H9 (cell line): ENCODE measurements at regions not wholly inside any gene's neighbourhood (a gene's known extent, or its start where the extent isn't known, plus 50 kb on each side); places are given as distances from the start of the nearest gene placed in this dataset.

Experiments
- DNase-seq: peaks from one replicate; pipeline ENCODE4 v3.0.0-alpha.2; 2017
- H2AFZ ChIP-seq: one replicate; pipeline ENCODE4 v1.6.1; 2013; ENCODE audit warnings: mild to moderate bottlenecking, low read length, control low read depth, moderate library complexity
- H2AK5ac ChIP-seq: 2 replicates; pipeline ENCODE4 v1.6.1; 2013; ENCODE audit warnings: low read length, control low read depth, mixed read lengths; ENCODE audit not compliant: insufficient read length
- H2BK120ac ChIP-seq: one replicate; pipeline ENCODE4 v1.6.1; 2013; ENCODE audit warnings: low read depth, mild to moderate bottlenecking, low read length, control low read depth, inconsistent platforms; ENCODE audit not compliant: poor library complexity, severe bottlenecking
- H2BK12ac ChIP-seq: 2 replicates; pipeline ENCODE4 v1.6.1; 2013; ENCODE audit warnings: low read length, control low read depth, mixed read lengths, low read depth; ENCODE audit not compliant: insufficient read length
- H2BK15ac ChIP-seq: 2 replicates; pipeline ENCODE4 v1.6.1; 2013; ENCODE audit warnings: low read depth, low read length, control low read depth
- H2BK20ac ChIP-seq: one replicate; pipeline ENCODE4 v1.6.1; 2013; ENCODE audit warnings: low read depth, mild to moderate bottlenecking, low read length, control low read depth, inconsistent platforms; ENCODE audit not compliant: poor library complexity, severe bottlenecking
- H2BK5ac ChIP-seq: 2 replicates; pipeline ENCODE4 v1.6.1; 2013; ENCODE audit warnings: low read length, control low read depth, mixed read lengths; ENCODE audit not compliant: insufficient read length
- H3K14ac ChIP-seq: 2 replicates; pipeline ENCODE4 v1.6.1; 2013; ENCODE audit warnings: low read length, control low read depth; ENCODE audit not compliant: insufficient read depth
- H3K18ac ChIP-seq: 2 replicates; pipeline ENCODE4 v1.6.1; 2013; ENCODE audit warnings: low read depth, mild to moderate bottlenecking, mixed read lengths, low read length, control low read depth; ENCODE audit not compliant: insufficient read length
- H3K23ac ChIP-seq: 2 replicates; pipeline ENCODE4 v1.6.1; 2013; ENCODE audit warnings: low read length, control low read depth, mixed read lengths, low read depth; ENCODE audit not compliant: insufficient read length
- H3K23me2 ChIP-seq: 2 replicates; pipeline ENCODE4 v1.6.1; 2013; ENCODE audit warnings: low read depth, mild to moderate bottlenecking, mixed read lengths, low read length, control low read depth; ENCODE audit not compliant: insufficient read length, poor library complexity, severe bottlenecking
- H3K27ac ChIP-seq: 2 replicates; pipeline ENCODE4 v1.5.1; 2013; ENCODE audit warnings: low read length, control low read depth, mixed read lengths, low read depth; ENCODE audit not compliant: insufficient read length
- H3K27me3 ChIP-seq: 2 replicates; pipeline ENCODE4 v1.6.1; 2013; ENCODE audit warnings: low read length, control low read depth, inconsistent platforms; ENCODE audit not compliant: insufficient read depth
- H3K4ac ChIP-seq: 2 replicates; pipeline ENCODE4 v1.6.1; 2013; ENCODE audit warnings: low read depth, mild to moderate bottlenecking, control low read depth, inconsistent platforms, low read length, moderate library complexity
- H3K4me1 ChIP-seq: 2 replicates; pipeline ENCODE4 v1.6.1; 2013; ENCODE audit warnings: low read length, control low read depth, inconsistent platforms; ENCODE audit not compliant: insufficient read depth
- H3K4me2 ChIP-seq: 2 replicates; pipeline ENCODE4 v1.6.1; 2013; ENCODE audit warnings: low read length, control low read depth, mixed read lengths; ENCODE audit not compliant: insufficient read length, insufficient read depth
- H3K56ac ChIP-seq: 2 replicates; pipeline ENCODE4 v1.6.1; 2013; ENCODE audit warnings: low read depth, mild to moderate bottlenecking, mixed read lengths, low read length, control low read depth; ENCODE audit not compliant: insufficient read length
- H3K79me1 ChIP-seq: 2 replicates; pipeline ENCODE4 v1.6.1; 2013; ENCODE audit warnings: low read depth, mild to moderate bottlenecking, moderate library complexity, low read length, control low read depth, inconsistent platforms; ENCODE audit not compliant: insufficient read depth, poor library complexity, severe bottlenecking
- H3K79me2 ChIP-seq: 2 replicates; pipeline ENCODE4 v1.6.1; 2013; ENCODE audit warnings: low read length, control low read depth, inconsistent platforms; ENCODE audit not compliant: insufficient read depth
- H3K9ac ChIP-seq: 2 replicates; pipeline ENCODE4 v1.6.1; 2013; ENCODE audit warnings: low read length, control low read depth, mixed read lengths; ENCODE audit not compliant: insufficient read length; ENCODE audit errors: extremely low read depth
- H3K9me3 ChIP-seq: one replicate; pipeline ENCODE4 v1.6.1; 2013; ENCODE audit warnings: low read depth, low read length, inconsistent platforms; ENCODE audit not compliant: control insufficient read depth
- H3T11ph ChIP-seq: one replicate; pipeline ENCODE4 v1.6.1; 2013; ENCODE audit warnings: mild to moderate bottlenecking, low read length, control low read depth, inconsistent platforms
- H4K20me1 ChIP-seq: one replicate; pipeline ENCODE4 v1.6.1; 2013; ENCODE audit not compliant: control insufficient read depth, insufficient read length, insufficient read depth
- H4K5ac ChIP-seq: 2 replicates; pipeline ENCODE4 v1.6.1; 2013; ENCODE audit warnings: low read depth, mild to moderate bottlenecking, mixed read lengths, low read length, control low read depth; ENCODE audit not compliant: insufficient read length
- H4K8ac ChIP-seq: replicated peaks from 2 replicates; pipeline ENCODE4 v1.6.1; 2013; ENCODE audit warnings: low read length, control low read depth, mixed read lengths, low read depth; ENCODE audit not compliant: insufficient read length
- H4K91ac ChIP-seq: 2 replicates; pipeline ENCODE4 v1.6.1; 2013; ENCODE audit warnings: low read depth, mild to moderate bottlenecking, moderate library complexity, mixed read lengths, low read length, control low read depth; ENCODE audit not compliant: insufficient read length
- H3K27ac Mint-ChIP-seq, 3 experiments: 2 replicates in 2 of 3; 3 replicates in 1 of 3; pipeline ENCODE4 v1.8.0; 2020 to 2021; ENCODE audit warnings: mixed read lengths in 3 of 3, mild to moderate bottlenecking in 1 of 3, moderate library complexity in 1 of 3
- H3K27me3 Mint-ChIP-seq: 2 replicates; pipeline ENCODE4 v1.8.0; 2021; ENCODE audit warnings: low read depth, mild to moderate bottlenecking, moderate library complexity, mixed read lengths
- H3K36me3 Mint-ChIP-seq, 3 experiments: 2 replicates in 2 of 3; 3 replicates in 1 of 3; pipeline ENCODE4 v1.8.0; 2020 to 2021; ENCODE audit warnings: low read depth in 3 of 3, mixed read lengths in 3 of 3; ENCODE audit not compliant: insufficient read depth in 1 of 3
- H3K4me1 Mint-ChIP-seq, 2 experiments: 2 replicates each; pipeline ENCODE4 v1.8.0; 2020; ENCODE audit warnings: mixed read lengths in 2 of 2
- H3K4me3 Mint-ChIP-seq, 2 experiments: 2 replicates in 1 of 2; 3 replicates in 1 of 2; pipeline ENCODE4 v1.8.0; 2020 to 2021; ENCODE audit warnings: mild to moderate bottlenecking in 2 of 2, mixed read lengths in 2 of 2, moderate library complexity in 1 of 2
- H3K9me3 Mint-ChIP-seq, 2 experiments: 2 replicates in 1 of 2; 3 replicates in 1 of 2; pipeline ENCODE4 v1.8.0; 2020; ENCODE audit warnings: mild to moderate bottlenecking in 2 of 2, mixed read lengths in 2 of 2, moderate library complexity in 1 of 2
- CTCF ChIP-seq: fragments of 200-600 bp; sonication (generic); conservative IDR thresholded peaks from 3 replicates; pipeline ENCODE4 v1.8.0; 2021; ENCODE audit warnings: antibody characterized with exemption, mild to moderate bottlenecking
- WGBS: extraction: QIAGEN DNeasy Blood & Tissue Kit; methylation state at CpG from one replicate; pipeline ENCODE4 v1.1.7; 2013; ENCODE audit warnings: missing lambda C conversion rate, low lambda C conversion rate, mixed read lengths; ENCODE audit not compliant: insufficient read length; ENCODE audit errors: extremely low coverage; 5-methylcytosine and 5-hydroxymethylcytosine counted together

GRCh38 chr6:28729501-28730402 lies 194.0 kb downstream of the TRIM27 start:
- no peaks in the 10 kb centered on the region for H3K79me2 ChIP-seq
- H2BK12ac ChIP-seq, result no peak overlapping the region
- H3K9ac ChIP-seq, result no peak overlapping the region
- no peak overlapping the region for H3K23ac ChIP-seq
- peaks cover 6% of the 10 kb centered on the region for H3K23me2 ChIP-seq
- no peaks in the 10 kb centered on the region for H3K36me3 Mint-ChIP-seq
- peaks cover 6 to 17% of the 10 kb centered on the region in 2 experiments for H3K4me1 Mint-ChIP-seq
- H3K14ac ChIP-seq, result no peak overlapping the region
- H3K56ac ChIP-seq, result no peak overlapping the region
- H4K91ac ChIP-seq, result no peak overlapping the region
- no peak overlapping the region for H2BK15ac ChIP-seq
- peak overlapping the region in 1 of 3 experiments; percentile 23; a peak in 1 of 7 replicates for H3K27ac Mint-ChIP-seq
- H4K5ac ChIP-seq, result no peak overlapping the region
- no peak overlapping the region for H2BK5ac ChIP-seq
- H3T11ph ChIP-seq, result no peak overlapping the region
- H3K9me3 ChIP-seq, result no peaks in the 10 kb centered on the region
- H3K27me3 ChIP-seq, result no peaks in the 10 kb centered on the region
- H3K79me1 ChIP-seq, result no peaks in the 10 kb centered on the region
- no peak overlapping the region for H3K18ac ChIP-seq
- peak overlapping the region; percentile 99 for H3K4me2 ChIP-seq
- peak overlapping the region; percentile 77 to 91 for H3K4me3 Mint-ChIP-seq
- no peaks in the 10 kb centered on the region for H3K4me1 ChIP-seq
- peak overlapping the region; percentile 59 for H2AFZ ChIP-seq
- H4K20me1 ChIP-seq, result no peaks in the 10 kb centered on the region
- H3K9me3 Mint-ChIP-seq, result peaks cover 0 to 2% of the 10 kb centered on the region in 2 experiments; a peak in 1 of 5 replicates
- H3K4ac ChIP-seq, result no peak overlapping the region
- TF ChIP-seq CTCF, result no peak
- no peak overlapping the region for H3K27ac ChIP-seq
- no peak overlapping the region for H2BK20ac ChIP-seq
- H2BK120ac ChIP-seq, result no peak overlapping the region
- WGBS, result no CpG with 5 or more reads among the region's 24 CpGs
- H3K27me3 Mint-ChIP-seq, result peaks cover 70% of the 10 kb centered on the region
- H4K8ac ChIP-seq, result no peak overlapping the region
- peak; percentile 50 for DNase-seq
- no peak overlapping the region for H2AK5ac ChIP-seq
